Bronchial epithelial cell (primary cell): ENCODE measurements at regions not wholly inside any gene's neighbourhood (a gene's known extent, or its start where the extent isn't known, plus 50 kb on each side); places are given as distances from the start of the nearest gene placed in this dataset.

ENCODE experiments used
- DNase-seq: peaks from one replicate; pipeline ENCODE4 v3.0.0-alpha.2; 2010; ENCODE audit warnings: low read depth
- FAIRE-seq: peaks from 2 replicates; lab custom pipeline; 2011; peaks lifted over from hg19 to GRCh38; lab: Jason Lieb, UNC
- H3K27me3 ChIP-seq: 2 replicates; pipeline ENCODE4 v1.5.1; 2011; ENCODE audit warnings: low read length; ENCODE audit not compliant: control insufficient read depth, insufficient read depth
- H3K36me3 ChIP-seq: 2 replicates; pipeline ENCODE4 v1.5.1; 2011; ENCODE audit warnings: low read length; ENCODE audit not compliant: control insufficient read depth, insufficient read depth
- H3K4me3 ChIP-seq: 2 replicates; pipeline ENCODE4 v1.5.1; 2011; ENCODE audit warnings: mild to moderate bottlenecking, low read depth, low read length, control low read depth
- CTCF ChIP-seq: IDR thresholded peaks from 2 replicates; pipeline ENCODE4 v1.5.1; 2011; ENCODE audit warnings: mild to moderate bottlenecking, moderate library complexity, low read length, control low read depth, inconsistent platforms; ENCODE audit not compliant: insufficient read depth, severe bottlenecking

- no peaks in the 10 kb centered on the region for H3K27me3 ChIP-seq
- TF ChIP-seq CTCF: no peak
- no peaks in the 10 kb centered on the region for H3K36me3 ChIP-seq
- no peak for FAIRE-seq
- no peak overlapping the region for H3K4me3 ChIP-seq
- no peak for DNase-seq
These were observed 848.8 kb downstream of the TFAP2A start for GRCh38 chr6:9566096-9566495.

GRCh38 chr6:9564021-9564420, 850.9 kb downstream of the TFAP2A start:
- TF ChIP-seq CTCF: no peak
- no peaks in the 10 kb centered on the region for H3K36me3 ChIP-seq
- H3K27me3 ChIP-seq: no peaks in the 10 kb centered on the region
- no peak overlapping the region for H3K4me3 ChIP-seq
- DNase-seq: no peak
- FAIRE-seq: no peak

GRCh38 chr6:9563568-9563967, 851.3 kb downstream of the TFAP2A start:
- FAIRE-seq (no peak), DNase-seq (no peak)
- no peak overlapping the region for H3K4me3 ChIP-seq
- no peaks in the 10 kb centered on the region for H3K27me3 ChIP-seq
- H3K36me3 ChIP-seq: no peaks in the 10 kb centered on the region
- TF ChIP-seq CTCF: no peak

- TF ChIP-seq CTCF: no peak
- no peak for FAIRE-seq
These were observed 860.1 kb downstream of the TFAP2A start for GRCh38 chr6:9554806-9555205.

GRCh38 chr6:9554323-9554722, 860.6 kb downstream of the TFAP2A start:
- Histone ChIP-seq H3K27me3 (no peaks in the 10 kb centered on the region), H3K4me3 (no peak overlapping the region), H3K36me3 (no peaks in the 10 kb centered on the region)
- DNase-seq (no peak), FAIRE-seq (no peak)
- TF ChIP-seq CTCF: no peak

More at GRCh38 chr6:9554806-9555205, 860.1 kb downstream of the TFAP2A start:
- DNase-seq: no peak
- Histone ChIP-seq H3K4me3 (no peak overlapping the region), H3K36me3 (no peaks in the 10 kb centered on the region), H3K27me3 (no peaks in the 10 kb centered on the region)

- no peaks in the 10 kb centered on the region for H3K27me3 ChIP-seq
- FAIRE-seq (no peak), DNase-seq (no peak)
- no peak for TF ChIP-seq CTCF
- no peaks in the 10 kb centered on the region for H3K36me3 ChIP-seq
- H3K4me3 ChIP-seq: no peak overlapping the region
These were observed 861.9 kb downstream of the TFAP2A start for GRCh38 chr6:9553002-9553401.
